Stimulated activated naive CD8-positive, alpha-beta T cell treated with anti-CD3 and anti-CD28 coated beads, Interleukin-15, Interleukin-2, amounts not matched to agents 100 U/mL and 50 U/mL, for 24 hours (primary cell): ENCODE measurements at regions not wholly inside any gene's neighbourhood (a gene's known extent, or its start where the extent isn't known, plus 50 kb on each side); places are given as distances from the start of the nearest gene placed in this dataset.

Experiments used
- ATAC-seq: fragments of 150-1000 bp; cut with Tn5 transposase; one replicate; pipeline ENCODE4 v1.10.0; 2021
- DNase-seq: peaks from one replicate; pipeline ENCODE4 v3.0.0; 2021

- ATAC-seq = no peak
- DNase-seq = no peak
Measured at GRCh38 chr15:46646490-46646889, 1011.7 kb downstream of the SQOR start.

- DNase-seq (no peak), ATAC-seq (no peak)
Measured at GRCh38 chr15:46647046-46647445, 1012.2 kb downstream of the SQOR start.

- ATAC-seq = no peak
- DNase-seq = no peak
Measured at GRCh38 chr15:46652266-46652665, 1017.4 kb downstream of the SQOR start.

- ATAC-seq (no peak), DNase-seq (no peak)
Measured at GRCh38 chr15:46654993-46655392, 1020.2 kb downstream of the SQOR start.

GRCh38 chr15:46660096-46660842, 1025.4 kb downstream of the SQOR start:
- no peak for DNase-seq
- no peak for ATAC-seq

GRCh38 chr15:46670258-46670657, 1035.4 kb downstream of the SQOR start:
- DNase-seq = no peak
- ATAC-seq = no peak

- ATAC-seq = no peak
- DNase-seq = no peak
Measured at GRCh38 chr15:46671336-46671735, 1036.5 kb downstream of the SQOR start.

- DNase-seq = no peak
- no peak for ATAC-seq
Measured at GRCh38 chr15:46672041-46672440, 1037.2 kb downstream of the SQOR start.

- ATAC-seq (no peak), DNase-seq (no peak)
Measured at GRCh38 chr15:46676233-46677206, 1040.8 kb upstream of the SEMA6D start.

- DNase-seq (no peak), ATAC-seq (no peak)
Measured at GRCh38 chr15:46677491-46677890, 1039.8 kb upstream of the SEMA6D start.

- DNase-seq (no peak), ATAC-seq (no peak)
Measured at GRCh38 chr15:46681901-46682300, 1035.4 kb upstream of the SEMA6D start.

- ATAC-seq = no peak
Measured at GRCh38 chr15:46682969-46683791, 1034.1 kb upstream of the SEMA6D start.

GRCh38 chr15:46685096-46685495, 1032.2 kb upstream of the SEMA6D start:
- no peak for DNase-seq
- no peak for ATAC-seq

More at GRCh38 chr15:46682969-46683791, 1034.1 kb upstream of the SEMA6D start:
- no peak for DNase-seq

GRCh38 chr15:46685681-46686080, 1031.6 kb upstream of the SEMA6D start:
- ATAC-seq (no peak), DNase-seq (no peak)

GRCh38 chr15:46696281-46696680, 1021.0 kb upstream of the SEMA6D start:
- ATAC-seq = no peak

GRCh38 chr15:46701346-46701745, 1016.0 kb upstream of the SEMA6D start:
- DNase-seq (no peak), ATAC-seq (no peak)

More at GRCh38 chr15:46696281-46696680, 1021.0 kb upstream of the SEMA6D start:
- no peak for DNase-seq

- ATAC-seq (no peak), DNase-seq (no peak)
Measured at GRCh38 chr15:46701896-46702295, 1015.4 kb upstream of the SEMA6D start.

- no peak for ATAC-seq
- DNase-seq = no peak
Measured at GRCh38 chr15:46703020-46703861, 1014.1 kb upstream of the SEMA6D start.

GRCh38 chr15:46703871-46704637, 1013.3 kb upstream of the SEMA6D start:
- ATAC-seq (no peak), DNase-seq (no peak)

GRCh38 chr15:46707452-46707851, 1009.9 kb upstream of the SEMA6D start:
- no peak for DNase-seq
- no peak for ATAC-seq

- DNase-seq = no peak
- ATAC-seq = no peak
Measured at GRCh38 chr15:46708226-46708625, 1009.1 kb upstream of the SEMA6D start.
